Body of pancreas (tissue), 4 donors: ENCODE measurements at regions not wholly inside any gene's neighbourhood (a gene's known extent, or its start where the extent isn't known, plus 50 kb on each side); places are given as distances from the start of the nearest gene placed in this dataset.

Experiments used
- ATAC-seq: fragments of 150-250 bp; one replicate; pipeline ENCODE4 v1.9.1; 2016
- DNase-seq, 4 donors: peaks; one replicate each; pipeline ENCODE4 v3.0.0-alpha.2; 2019
- H3K27ac ChIP-seq, 4 donors: fragments of 200-600 bp; sonication (generic); 1 replicate in 3 of 4; 2 replicates in 1 of 4; pipeline versions ENCODE4 v1.5.1 to v1.6.1; 2016 to 2019; ENCODE audit warnings: mild to moderate bottlenecking in 1 of 4, mixed read lengths in 1 of 4, moderate library complexity in 1 of 4
- H3K27me3 ChIP-seq, 2 donors: fragments of 200-600 bp; sonication (generic); one replicate each; pipeline ENCODE4 v1.6.0; 2016; ENCODE audit warnings: mild to moderate bottlenecking in 1 of 2
- H3K36me3 ChIP-seq, 2 donors: fragments of 200-600 bp; sonication (generic); replicated peaks in 1 of 2; 2 replicates each; pipeline ENCODE4 v1.5.1; 2016; ENCODE audit warnings: low read depth in 2 of 2; ENCODE audit not compliant: insufficient read depth in 1 of 2
- H3K4me1 ChIP-seq: fragments of 200-600 bp; sonication (generic); one replicate; pipeline ENCODE4 v1.6.0; 2016
- H3K4me3 ChIP-seq, 2 donors: fragments of 200-600 bp; sonication (generic); 1 replicate in 1 of 2; 2 replicates in 1 of 2; pipeline ENCODE4 v1.5.1; 2016 to 2019
- H3K9me3 ChIP-seq, 3 donors: fragments of 200-600 bp; sonication (generic); 1 replicate in 2 of 3; 2 replicates in 1 of 3; pipeline ENCODE4 v1.5.1; 2016
- POLR2A ChIP-seq, 3 donors: fragments of 450-650 bp; IDR thresholded peaks; one replicate each; pipeline ENCODE4 v1.6.1; 2016; ENCODE audit warnings: antibody characterized with exemption in 3 of 3, mild to moderate bottlenecking in 2 of 3
- WGBS, 2 donors: methylation state at CpG; one replicate each; pipeline ENCODE4 v1.1.5; 2017; 5-methylcytosine and 5-hydroxymethylcytosine counted together
- intact Hi-C: fragments of 100-400 bp; cut with DNase I; formaldehyde crosslinking; loops from one replicate; pipeline ENCODE4 v1.15.1; 2023
- TF ChIP-seq, protein P1 (sequence below), 7 experiments: fragments of 450-650 bp in 4 of 7; fragments of 200-600 bp in 3 of 7; sonication (generic) in 3 of 7; IDR thresholded peaks; one replicate each; pipeline ENCODE4 v1.5.1; 2016 to 2019; ENCODE audit warnings: antibody characterized with exemption in 7 of 7

DNA sequence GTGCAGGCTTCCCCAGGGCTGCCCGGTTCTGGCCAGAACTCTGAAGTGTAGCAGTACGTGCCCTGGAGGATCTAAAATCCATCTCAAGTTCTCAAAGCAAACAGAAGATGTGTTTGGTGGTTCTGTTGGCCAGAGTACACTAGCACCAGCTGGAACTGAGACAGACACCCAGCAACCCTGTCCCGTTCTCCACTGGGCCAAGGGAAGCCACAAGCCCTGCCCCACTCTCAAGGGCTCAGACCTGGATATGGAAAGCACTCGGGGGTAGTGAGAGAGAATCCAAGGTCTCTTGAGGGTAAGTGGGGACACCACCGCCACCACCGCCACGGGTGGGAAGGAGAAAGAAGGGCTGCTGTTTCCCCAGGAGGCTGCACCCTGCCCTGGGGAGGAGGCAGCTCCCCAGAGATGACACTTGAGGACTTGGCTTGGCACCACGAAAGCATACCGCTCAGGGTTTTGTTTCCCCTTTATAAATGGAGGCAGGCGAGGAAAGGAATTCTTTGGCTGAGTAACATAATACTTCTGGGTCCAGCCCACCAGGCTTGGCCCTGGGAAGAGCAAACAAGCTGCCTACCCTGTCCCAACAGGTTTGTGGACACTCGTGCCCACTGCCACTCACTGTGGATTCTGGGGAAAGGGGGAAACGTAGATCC is 56.1 kb upstream of the POU2AF1 start:
- no peaks in the 10 kb centered on the region for H3K36me3 ChIP-seq
- intact Hi-C loops = no loop called here
- DNase-seq (no peak), ATAC-seq (no peak)
- H3K4me3 ChIP-seq = no peak overlapping the region
- no peak overlapping the region for H3K27ac ChIP-seq
- H3K27me3 ChIP-seq = no peaks in the 10 kb centered on the region
- peaks cover 26% of the 10 kb centered on the region for H3K4me1 ChIP-seq
- WGBS, 2 donors = 79 to 87% methylated on average over 12 of the region's 12 CpGs
- TF ChIP-seq, protein P1, sequence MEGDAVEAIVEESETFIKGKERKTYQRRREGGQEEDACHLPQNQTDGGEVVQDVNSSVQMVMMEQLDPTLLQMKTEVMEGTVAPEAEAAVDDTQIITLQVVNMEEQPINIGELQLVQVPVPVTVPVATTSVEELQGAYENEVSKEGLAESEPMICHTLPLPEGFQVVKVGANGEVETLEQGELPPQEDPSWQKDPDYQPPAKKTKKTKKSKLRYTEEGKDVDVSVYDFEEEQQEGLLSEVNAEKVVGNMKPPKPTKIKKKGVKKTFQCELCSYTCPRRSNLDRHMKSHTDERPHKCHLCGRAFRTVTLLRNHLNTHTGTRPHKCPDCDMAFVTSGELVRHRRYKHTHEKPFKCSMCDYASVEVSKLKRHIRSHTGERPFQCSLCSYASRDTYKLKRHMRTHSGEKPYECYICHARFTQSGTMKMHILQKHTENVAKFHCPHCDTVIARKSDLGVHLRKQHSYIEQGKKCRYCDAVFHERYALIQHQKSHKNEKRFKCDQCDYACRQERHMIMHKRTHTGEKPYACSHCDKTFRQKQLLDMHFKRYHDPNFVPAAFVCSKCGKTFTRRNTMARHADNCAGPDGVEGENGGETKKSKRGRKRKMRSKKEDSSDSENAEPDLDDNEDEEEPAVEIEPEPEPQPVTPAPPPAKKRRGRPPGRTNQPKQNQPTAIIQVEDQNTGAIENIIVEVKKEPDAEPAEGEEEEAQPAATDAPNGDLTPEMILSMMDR (IDR thresholded peaks at IDR 0.05) = no peak
- H3K9me3 ChIP-seq = no peaks in the 10 kb centered on the region

DNA sequence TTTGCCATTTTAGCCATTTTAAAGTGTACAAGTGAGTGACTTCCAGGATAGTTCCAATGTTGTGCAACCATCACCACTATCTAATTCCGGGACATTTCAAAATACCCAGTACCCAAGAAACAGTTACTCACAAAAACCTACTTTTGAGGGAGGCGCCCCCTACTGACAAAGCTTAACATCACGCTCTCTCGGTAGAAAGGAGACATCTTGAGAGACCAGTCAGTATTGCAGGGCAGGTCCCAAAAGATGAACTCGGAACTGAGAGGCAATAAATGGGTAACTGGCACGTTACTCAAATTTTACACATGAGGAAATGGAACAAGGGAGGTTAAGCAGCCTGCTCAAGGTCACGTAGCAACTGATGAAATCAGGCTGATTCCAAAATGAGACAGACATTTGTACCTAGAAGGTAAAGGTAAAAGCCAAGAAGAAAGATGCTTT is 50.0 kb upstream of the POU2AF1 start:
- TF ChIP-seq, protein P1 (IDR thresholded peaks at IDR 0.05) = peak; percentile 58 to 82 (median 75)
- no peak for TF ChIP-seq POLR2A (IDR thresholded peaks at IDR 0.05)
- ATAC-seq (peak; percentile 80), DNase-seq (peak; percentile 64 to 79 (median 76))
- WGBS, 2 donors = 13 to 24% methylated on average over 7 of the region's 7 CpGs
- H3K9me3 ChIP-seq = no peaks in the 10 kb centered on the region
- H3K27me3 ChIP-seq = no peaks in the 10 kb centered on the region
- peaks cover 5% of the 10 kb centered on the region for H3K4me1 ChIP-seq
- H3K4me3 ChIP-seq = no peak overlapping the region
- intact Hi-C loops = loop anchor here (5.0 kb wide), 1 partner anchor 147 kb away; no protein-coding TSS in a partner anchor
- no peaks in the 10 kb centered on the region for H3K36me3 ChIP-seq
- H3K27ac ChIP-seq = no peak overlapping the region
